ENCODE measurements at regions not wholly inside any gene's neighbourhood (a gene's known extent, or its start where the extent isn't known, plus 50 kb on each side); places are given as distances from the start of the nearest gene placed in this dataset.

GRCh38 chr7:20513341-20513740, 102.1 kb upstream of the ABCB5 start (continued):
- TF ChIP-seq USF2 (IDR thresholded peaks at IDR 0.05; ENCODE audit: low read length) (no peak), CHD1 (IDR thresholded peaks at IDR 0.05; ENCODE audit: low read depth, low read length) (no peak)

All from H1 (cell line).